ENCODE measurements at regions not wholly inside any gene's neighbourhood (a gene's known extent, or its start where the extent isn't known, plus 50 kb on each side); places are given as distances from the start of the nearest gene placed in this dataset.

DNA sequence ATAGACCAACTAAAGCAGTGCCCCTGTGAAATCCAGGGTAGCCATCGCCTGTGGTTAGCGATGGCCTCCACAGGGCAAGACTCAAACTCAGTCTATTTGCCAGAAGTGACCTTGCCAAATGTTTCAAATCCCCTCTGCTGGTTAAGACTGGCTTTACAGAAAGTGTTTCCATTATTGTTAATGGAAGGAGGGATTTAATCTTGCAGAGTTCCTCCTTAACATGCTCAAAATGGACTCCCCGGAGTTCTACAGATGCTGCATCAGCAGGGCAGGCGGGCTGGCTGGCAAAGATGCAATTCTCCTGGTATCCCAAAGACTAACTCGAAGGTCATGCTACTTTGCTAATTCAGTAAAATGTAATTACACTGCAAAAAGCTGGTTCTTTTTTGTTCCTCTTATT, 313.0 kb upstream of the SLC7A11 start:
- intact Hi-C loops (cut with DNase I; ENCODE audit: low total_unique reads): no loop called here
- H3K4me3 ChIP-seq: no peak overlapping the region
- DNase-seq (ENCODE audit: low spot score in 2 of 2): no peak
- H3K9me3 ChIP-seq: no peaks in the 10 kb centered on the region
- TF ChIP-seq POLR2A (IDR thresholded peaks at IDR 0.05) (no peak), POLR2AphosphoS5 (IDR thresholded peaks at IDR 0.05) (no peak)
- TF ChIP-seq, protein P1, sequence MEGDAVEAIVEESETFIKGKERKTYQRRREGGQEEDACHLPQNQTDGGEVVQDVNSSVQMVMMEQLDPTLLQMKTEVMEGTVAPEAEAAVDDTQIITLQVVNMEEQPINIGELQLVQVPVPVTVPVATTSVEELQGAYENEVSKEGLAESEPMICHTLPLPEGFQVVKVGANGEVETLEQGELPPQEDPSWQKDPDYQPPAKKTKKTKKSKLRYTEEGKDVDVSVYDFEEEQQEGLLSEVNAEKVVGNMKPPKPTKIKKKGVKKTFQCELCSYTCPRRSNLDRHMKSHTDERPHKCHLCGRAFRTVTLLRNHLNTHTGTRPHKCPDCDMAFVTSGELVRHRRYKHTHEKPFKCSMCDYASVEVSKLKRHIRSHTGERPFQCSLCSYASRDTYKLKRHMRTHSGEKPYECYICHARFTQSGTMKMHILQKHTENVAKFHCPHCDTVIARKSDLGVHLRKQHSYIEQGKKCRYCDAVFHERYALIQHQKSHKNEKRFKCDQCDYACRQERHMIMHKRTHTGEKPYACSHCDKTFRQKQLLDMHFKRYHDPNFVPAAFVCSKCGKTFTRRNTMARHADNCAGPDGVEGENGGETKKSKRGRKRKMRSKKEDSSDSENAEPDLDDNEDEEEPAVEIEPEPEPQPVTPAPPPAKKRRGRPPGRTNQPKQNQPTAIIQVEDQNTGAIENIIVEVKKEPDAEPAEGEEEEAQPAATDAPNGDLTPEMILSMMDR (IDR thresholded peaks at IDR 0.05): no peak
- H3K4me1 ChIP-seq: no peaks in the 10 kb centered on the region
- no peaks in the 10 kb centered on the region for H3K36me3 ChIP-seq
- no peak overlapping the region for H3K27ac ChIP-seq
- no peaks in the 10 kb centered on the region for H3K27me3 ChIP-seq

DNA sequence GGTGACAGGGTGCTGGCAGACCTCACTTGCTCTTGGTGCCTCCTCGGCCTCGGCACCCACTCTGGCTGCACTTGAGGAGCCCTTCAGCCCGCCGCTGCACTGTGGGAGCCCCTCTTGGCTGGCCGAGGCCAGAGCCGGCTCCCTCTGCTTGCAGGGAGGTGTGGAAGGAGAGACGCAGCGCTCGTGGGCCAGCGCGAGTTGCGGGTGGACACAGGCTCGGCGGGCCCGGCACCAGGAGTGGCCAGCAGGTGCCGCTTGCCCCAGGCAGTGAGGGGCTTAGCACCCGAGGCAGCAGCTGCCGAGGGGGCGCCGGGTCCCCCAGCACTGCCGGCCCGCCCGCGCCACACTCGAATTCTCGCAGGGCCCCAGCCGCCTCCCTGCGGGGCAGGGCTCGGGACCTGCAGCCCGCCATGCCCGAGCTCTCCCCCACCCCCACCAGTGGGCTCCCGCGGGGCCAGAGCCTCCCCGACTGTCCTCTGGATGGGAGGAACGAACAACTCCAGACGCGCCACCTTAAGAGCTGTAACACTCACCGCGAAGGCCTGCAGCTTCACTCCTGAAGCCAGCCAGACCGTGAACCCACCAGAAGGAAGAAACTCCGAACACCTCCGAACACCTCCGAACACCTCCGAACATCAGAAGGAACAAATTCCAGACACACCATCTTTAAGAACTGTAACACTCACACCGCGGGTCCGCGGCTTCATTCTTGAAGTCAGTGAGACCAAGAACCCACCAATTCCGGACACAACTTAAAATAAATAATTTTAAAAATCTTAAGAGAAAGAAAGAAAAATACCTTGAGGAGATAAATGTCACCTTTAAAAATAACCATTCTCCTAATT, 311.1 kb upstream of the SLC7A11 start:
- DNase-seq (ENCODE audit: low spot score in 2 of 2): no peak
- H3K27ac ChIP-seq: no peak overlapping the region
- no peak overlapping the region for H3K4me3 ChIP-seq
- H3K4me1 ChIP-seq: no peaks in the 10 kb centered on the region
- no peaks in the 10 kb centered on the region for H3K27me3 ChIP-seq
- intact Hi-C loops (cut with DNase I; ENCODE audit: low total_unique reads): no loop called here
- no peaks in the 10 kb centered on the region for H3K36me3 ChIP-seq
- TF ChIP-seq POLR2A (IDR thresholded peaks at IDR 0.05) (no peak), POLR2AphosphoS5 (IDR thresholded peaks at IDR 0.05) (no peak)
- TF ChIP-seq, protein P1 (IDR thresholded peaks at IDR 0.05): no peak
- no peaks in the 10 kb centered on the region for H3K9me3 ChIP-seq

DNA sequence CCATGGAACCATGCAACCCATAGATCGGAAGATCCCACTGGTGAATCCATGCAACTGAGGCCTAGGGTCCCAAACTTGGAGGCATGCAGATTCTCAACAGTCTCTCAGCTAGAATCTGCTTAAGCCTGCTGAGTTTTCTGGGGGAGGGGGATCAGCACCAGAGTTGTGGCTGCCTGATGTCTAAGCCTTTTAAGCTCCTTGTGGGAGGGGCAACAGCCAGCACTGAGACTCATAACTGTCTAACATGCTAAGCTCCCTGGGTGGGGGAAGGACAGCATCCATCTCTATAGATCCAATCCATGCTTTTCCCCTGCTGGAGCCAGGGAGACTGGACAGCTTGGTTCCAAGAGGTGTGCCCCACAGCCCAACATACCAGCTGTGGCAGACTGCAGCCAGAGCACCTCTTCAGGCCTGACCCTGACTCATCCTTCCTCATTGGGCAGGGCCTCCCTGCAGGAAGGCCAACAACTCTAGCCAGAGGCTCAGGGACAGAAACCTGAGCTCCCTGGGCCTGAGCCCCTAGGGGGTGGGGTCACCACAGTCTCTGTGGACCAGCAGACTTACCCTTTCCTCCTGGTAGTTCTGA, 300.1 kb upstream of the SLC7A11 start:
- TF ChIP-seq POLR2AphosphoS5 (IDR thresholded peaks at IDR 0.05): no peak
- TF ChIP-seq, protein P1 (IDR thresholded peaks at IDR 0.05): no peak
- no peak for TF ChIP-seq POLR2A (IDR thresholded peaks at IDR 0.05)
- intact Hi-C loops (cut with DNase I; ENCODE audit: low total_unique reads): no loop called here
- H3K4me3 ChIP-seq: no peak overlapping the region
- no peaks in the 10 kb centered on the region for H3K27me3 ChIP-seq
- H3K36me3 ChIP-seq: no peaks in the 10 kb centered on the region
- H3K9me3 ChIP-seq: peaks cover 0 to 13% of the 10 kb centered on the region in 2 donors
- H3K4me1 ChIP-seq: no peaks in the 10 kb centered on the region
- H3K27ac ChIP-seq: no peak overlapping the region
- no peak for DNase-seq (ENCODE audit: low spot score in 2 of 2)

DNA sequence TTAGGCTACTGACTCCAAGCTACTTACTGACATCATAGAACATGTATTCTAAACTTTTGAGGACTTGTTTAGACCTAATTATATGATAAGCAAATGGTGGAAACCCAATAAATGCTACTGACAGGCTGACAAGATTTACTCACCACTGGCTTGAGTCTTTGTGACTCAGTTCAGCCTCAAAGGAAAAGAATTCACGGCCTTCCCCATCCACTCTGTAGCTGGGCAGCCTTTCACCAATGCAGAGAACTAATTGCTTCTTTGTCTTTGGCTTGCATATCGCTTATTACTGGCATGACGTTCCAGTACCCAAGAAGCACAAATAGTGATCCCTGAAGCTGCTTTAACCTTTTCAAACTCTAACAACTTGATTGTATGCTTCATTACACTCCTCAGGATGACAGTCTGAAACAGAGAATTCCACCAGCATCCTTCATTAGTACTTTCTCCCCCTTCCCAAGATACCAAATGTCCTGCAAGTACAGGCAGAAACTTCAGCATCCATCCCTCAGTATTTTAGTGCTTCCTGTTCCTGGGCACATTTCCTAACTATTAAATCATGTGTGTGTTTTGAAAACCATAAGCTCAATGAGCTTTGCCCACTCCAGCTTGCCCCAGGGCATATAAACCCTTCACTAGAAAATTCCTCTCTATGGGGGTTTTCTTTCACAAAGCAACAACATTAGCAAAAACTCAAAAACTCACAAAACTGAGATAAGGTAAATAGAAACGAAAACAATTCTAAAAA, 298.1 kb upstream of the SLC7A11 start:
- intact Hi-C loops (cut with DNase I; ENCODE audit: low total_unique reads): no loop called here
- H3K36me3 ChIP-seq: no peaks in the 10 kb centered on the region
- H3K27ac ChIP-seq: no peak overlapping the region
- no peaks in the 10 kb centered on the region for H3K4me1 ChIP-seq
- no peaks in the 10 kb centered on the region for H3K27me3 ChIP-seq
- TF ChIP-seq POLR2AphosphoS5 (IDR thresholded peaks at IDR 0.05) (no peak), POLR2A (IDR thresholded peaks at IDR 0.05) (no peak)
- TF ChIP-seq, protein P1 (IDR thresholded peaks at IDR 0.05): no peak
- no peak overlapping the region for H3K4me3 ChIP-seq
- no peak for DNase-seq (ENCODE audit: low spot score in 2 of 2)
- peaks cover 0 to 13% of the 10 kb centered on the region in 2 donors for H3K9me3 ChIP-seq

DNA sequence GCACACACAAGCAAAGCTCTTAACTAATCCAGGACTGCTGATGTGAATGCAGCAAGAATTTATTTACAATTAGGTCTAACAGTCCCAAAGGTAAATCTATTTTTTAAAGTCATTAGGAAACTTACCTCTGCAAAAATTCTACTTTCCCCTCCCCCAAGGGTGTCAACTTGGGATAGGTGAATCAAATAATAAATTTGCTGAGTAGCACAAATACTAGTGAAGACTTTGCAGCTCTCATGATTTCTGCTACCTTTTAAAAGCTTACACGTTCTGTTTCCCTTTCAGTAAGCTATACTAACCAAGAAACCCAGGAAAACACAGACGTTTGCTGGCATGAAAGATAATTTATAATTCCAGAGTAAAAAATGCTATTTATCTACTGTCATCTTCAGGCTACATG, 296.6 kb upstream of the SLC7A11 start:
- Histone ChIP-seq H3K4me1 (no peaks in the 10 kb centered on the region), H3K9me3 (peaks cover 0 to 9% of the 10 kb centered on the region in 2 donors), H3K36me3 (no peaks in the 10 kb centered on the region), H3K27me3 (no peaks in the 10 kb centered on the region), H3K4me3 (no peak overlapping the region), H3K27ac (no peak overlapping the region)
- TF ChIP-seq, protein P1 (IDR thresholded peaks at IDR 0.05): no peak
- TF ChIP-seq POLR2AphosphoS5 (IDR thresholded peaks at IDR 0.05): no peak
- TF ChIP-seq POLR2A (IDR thresholded peaks at IDR 0.05): no peak
- DNase-seq (ENCODE audit: low spot score in 2 of 2): no peak
- intact Hi-C loops (cut with DNase I; ENCODE audit: low total_unique reads): no loop called here
